LNCAP (cell line): ENCODE measurements at regions not wholly inside any gene's neighbourhood (a gene's known extent, or its start where the extent isn't known, plus 50 kb on each side); places are given as distances from the start of the nearest gene placed in this dataset.

Experiments used
- TF ChIP-seq, protein P1 (sequence below): fragments of 450-650 bp; IDR thresholded peaks from 2 replicates; pipeline ENCODE4 v1.5.1; 2017; ENCODE audit warnings: mild to moderate bottlenecking

DNA sequence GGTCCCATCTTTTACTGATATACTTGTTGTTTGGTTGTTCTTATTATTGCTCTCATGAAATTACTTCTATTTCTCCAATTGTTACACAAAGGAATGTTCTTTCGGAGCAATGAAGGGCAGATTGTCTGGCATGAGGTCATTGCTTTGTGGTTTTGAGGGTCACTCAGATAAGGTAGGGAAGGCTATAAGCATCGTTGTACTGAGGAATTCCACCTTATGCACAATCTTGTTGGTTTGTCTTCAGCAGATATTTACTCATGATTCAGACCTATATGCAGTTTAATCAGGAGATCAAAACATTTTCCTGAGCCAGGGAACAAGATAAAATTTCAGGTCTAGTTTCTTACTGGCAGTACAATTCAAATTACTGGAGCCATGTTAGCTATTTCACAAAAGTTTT, 163.0 kb upstream of the SPHKAP start:
- TF ChIP-seq, protein P1, sequence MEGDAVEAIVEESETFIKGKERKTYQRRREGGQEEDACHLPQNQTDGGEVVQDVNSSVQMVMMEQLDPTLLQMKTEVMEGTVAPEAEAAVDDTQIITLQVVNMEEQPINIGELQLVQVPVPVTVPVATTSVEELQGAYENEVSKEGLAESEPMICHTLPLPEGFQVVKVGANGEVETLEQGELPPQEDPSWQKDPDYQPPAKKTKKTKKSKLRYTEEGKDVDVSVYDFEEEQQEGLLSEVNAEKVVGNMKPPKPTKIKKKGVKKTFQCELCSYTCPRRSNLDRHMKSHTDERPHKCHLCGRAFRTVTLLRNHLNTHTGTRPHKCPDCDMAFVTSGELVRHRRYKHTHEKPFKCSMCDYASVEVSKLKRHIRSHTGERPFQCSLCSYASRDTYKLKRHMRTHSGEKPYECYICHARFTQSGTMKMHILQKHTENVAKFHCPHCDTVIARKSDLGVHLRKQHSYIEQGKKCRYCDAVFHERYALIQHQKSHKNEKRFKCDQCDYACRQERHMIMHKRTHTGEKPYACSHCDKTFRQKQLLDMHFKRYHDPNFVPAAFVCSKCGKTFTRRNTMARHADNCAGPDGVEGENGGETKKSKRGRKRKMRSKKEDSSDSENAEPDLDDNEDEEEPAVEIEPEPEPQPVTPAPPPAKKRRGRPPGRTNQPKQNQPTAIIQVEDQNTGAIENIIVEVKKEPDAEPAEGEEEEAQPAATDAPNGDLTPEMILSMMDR = no peak

DNA sequence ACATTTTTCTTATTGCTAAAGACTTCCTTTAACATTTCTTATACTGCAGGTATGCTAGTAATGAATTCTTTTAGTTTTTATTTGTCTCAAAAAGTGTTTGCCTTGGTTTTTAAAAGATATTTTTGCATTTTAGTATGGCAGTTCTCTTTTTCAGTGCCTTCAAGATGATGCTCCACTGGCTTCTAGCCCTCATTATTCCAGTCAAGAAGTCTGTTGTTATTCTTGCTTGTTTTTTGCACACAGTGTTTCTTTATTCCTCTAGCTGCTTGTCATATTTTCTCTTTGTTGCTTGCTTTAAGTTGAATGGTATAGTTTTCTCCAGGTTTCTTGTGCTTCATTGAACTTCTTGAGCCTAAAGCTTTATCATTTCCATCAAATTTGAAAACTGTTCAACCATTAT, 158.0 kb upstream of the SPHKAP start:
- TF ChIP-seq, protein P1 = no peak

DNA sequence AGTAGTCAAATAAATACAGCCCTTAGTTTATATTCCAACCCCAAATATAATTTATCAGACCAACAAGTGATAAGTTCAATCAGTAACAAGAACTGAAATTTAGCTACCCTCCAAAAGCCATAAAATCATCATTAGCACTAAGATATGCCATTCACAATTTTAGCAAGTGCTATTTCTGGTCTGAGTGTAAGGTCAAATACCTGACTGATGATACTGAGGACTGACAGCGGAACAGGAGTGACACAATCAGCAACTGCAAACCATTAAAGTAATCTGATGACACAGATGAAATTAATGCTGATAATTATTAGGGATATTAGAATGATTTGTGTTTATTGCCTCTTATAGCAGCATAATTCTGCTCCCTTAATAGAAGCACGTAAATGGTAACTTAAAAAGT, 152.7 kb upstream of the SPHKAP start:
- TF ChIP-seq, protein P1 = no peak

DNA sequence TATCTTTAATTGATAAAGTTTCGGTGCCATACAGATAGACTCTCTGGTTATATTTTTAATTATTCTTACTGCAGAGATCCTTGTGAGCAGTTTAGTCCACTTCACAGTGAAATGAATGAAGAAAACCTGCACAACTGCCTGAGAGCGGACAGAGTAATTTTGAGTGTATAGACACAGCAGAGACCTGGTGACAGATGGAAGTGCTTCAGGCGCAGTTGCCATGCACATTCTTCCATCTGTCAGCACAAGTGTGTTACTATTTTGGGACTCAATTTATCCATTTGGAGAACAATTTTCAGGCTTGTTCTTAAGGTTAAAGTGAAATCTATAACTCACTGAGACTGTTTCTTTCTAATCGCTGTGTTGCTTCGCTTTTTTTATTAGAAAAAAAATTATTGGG, 147.8 kb upstream of the SPHKAP start:
- TF ChIP-seq, protein P1 = no peak

DNA sequence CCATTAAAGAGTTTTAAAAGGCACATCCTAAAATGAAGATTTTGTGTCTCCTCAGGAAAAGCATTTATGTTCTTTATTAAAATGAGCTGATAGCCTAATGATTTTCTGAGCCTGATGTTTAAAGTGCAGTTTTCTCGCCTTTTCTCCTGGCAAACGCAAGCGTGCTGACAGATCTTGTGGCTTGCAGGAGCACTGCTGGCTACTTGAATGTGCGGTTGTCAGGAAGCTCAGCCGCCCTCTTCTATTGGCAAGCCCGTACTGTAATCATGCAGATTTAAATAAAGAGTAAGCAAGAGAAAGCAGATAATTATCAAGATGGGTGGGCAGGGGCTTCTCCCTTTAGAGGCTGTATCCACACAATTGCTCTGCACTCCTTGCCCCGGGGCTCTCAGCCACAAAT, 139.5 kb upstream of the SPHKAP start:
- TF ChIP-seq, protein P1 = no peak

DNA sequence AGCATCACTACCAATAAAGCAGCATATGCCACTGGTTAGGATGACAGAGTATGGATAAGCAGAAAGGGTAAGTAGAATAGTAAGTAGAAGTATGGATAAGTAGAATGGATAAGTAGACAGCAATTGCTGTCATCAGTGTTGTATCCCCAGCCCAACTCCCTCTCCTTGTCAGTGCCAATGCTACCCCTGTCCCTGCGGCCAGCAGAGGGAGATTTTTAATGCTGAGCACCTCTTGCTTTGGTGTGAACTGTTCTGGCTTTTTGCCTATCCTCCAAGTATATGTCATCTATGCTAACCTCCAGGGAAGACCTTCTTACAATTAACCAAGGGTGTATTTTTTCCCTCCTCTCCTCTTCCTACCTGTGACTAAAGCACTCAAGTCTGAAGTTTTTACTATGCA, 136.7 kb upstream of the SPHKAP start:
- TF ChIP-seq, protein P1 = no peak

DNA sequence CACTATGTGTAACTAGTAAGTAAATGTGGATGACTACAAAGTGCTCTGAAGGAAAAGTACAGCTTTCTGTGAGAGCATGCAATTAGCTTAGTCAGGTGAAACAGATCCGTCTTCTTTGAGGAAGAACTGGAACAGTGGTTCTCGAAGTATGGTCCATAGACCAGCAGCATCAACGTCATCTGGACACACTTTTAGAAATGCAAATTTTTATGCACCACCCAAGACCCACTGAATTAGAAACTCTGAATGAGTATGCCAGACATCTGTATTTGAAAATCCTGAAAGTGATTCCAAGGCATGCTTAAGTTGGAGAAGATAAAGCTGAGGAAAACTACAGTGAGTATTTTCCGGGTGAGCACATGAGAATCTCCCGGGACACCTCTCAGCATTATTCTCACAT, 130.7 kb upstream of the SPHKAP start:
- TF ChIP-seq, protein P1 = no peak

DNA sequence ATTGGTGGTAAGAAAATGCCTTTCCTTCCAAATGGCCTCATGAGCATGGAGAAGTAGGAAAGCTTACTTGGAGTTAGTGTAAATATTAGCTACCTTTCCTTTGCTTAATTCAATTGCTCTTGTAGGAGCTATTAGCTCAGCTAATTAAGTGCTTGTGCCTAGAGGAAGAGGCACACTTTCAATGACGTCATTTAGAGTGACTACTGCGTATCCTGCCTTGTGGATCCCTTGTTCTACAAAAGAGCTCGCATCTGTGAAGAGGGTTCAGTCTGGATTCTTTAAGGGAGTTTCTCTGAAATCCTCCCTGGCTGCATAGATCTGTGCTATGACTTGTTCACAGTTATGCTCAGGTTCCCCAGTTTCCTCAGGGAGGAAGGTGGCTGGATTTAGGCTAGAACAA, 122.5 kb upstream of the SPHKAP start:
- TF ChIP-seq, protein P1 = no peak
